ENCODE measurements at regions not wholly inside any gene's neighbourhood (a gene's known extent, or its start where the extent isn't known, plus 50 kb on each side); places are given as distances from the start of the nearest gene placed in this dataset.

DNA sequence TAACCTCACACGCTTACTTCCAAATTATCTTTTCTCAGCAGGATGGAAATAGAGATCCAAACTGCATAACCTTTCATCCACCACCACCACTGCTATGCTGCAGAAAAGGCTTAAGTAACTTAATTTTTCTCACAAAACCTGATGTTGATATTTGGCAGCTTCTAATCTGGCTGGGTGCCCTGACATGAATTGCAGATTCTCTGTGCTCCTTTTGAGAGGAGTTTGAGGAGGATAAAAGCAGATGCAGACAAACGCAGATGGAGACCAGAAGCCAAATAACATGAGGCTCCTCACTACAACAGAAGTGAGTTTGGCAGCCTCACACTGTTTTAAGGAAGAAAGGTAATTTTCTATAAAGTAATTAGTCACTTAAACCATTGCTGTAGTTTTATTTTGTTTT lies 646.2 kb upstream of the ATXN8OS start:
- TF ChIP-seq, protein P1, sequence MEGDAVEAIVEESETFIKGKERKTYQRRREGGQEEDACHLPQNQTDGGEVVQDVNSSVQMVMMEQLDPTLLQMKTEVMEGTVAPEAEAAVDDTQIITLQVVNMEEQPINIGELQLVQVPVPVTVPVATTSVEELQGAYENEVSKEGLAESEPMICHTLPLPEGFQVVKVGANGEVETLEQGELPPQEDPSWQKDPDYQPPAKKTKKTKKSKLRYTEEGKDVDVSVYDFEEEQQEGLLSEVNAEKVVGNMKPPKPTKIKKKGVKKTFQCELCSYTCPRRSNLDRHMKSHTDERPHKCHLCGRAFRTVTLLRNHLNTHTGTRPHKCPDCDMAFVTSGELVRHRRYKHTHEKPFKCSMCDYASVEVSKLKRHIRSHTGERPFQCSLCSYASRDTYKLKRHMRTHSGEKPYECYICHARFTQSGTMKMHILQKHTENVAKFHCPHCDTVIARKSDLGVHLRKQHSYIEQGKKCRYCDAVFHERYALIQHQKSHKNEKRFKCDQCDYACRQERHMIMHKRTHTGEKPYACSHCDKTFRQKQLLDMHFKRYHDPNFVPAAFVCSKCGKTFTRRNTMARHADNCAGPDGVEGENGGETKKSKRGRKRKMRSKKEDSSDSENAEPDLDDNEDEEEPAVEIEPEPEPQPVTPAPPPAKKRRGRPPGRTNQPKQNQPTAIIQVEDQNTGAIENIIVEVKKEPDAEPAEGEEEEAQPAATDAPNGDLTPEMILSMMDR (IDR thresholded peaks at IDR 0.05; ENCODE audit: low read depth, low read length), result no peak
- TF ChIP-seq POLR2A (IDR thresholded peaks at IDR 0.05; ENCODE audit: extremely low read depth, insufficient read length), result no peak
- TF ChIP-seq, protein P2, sequence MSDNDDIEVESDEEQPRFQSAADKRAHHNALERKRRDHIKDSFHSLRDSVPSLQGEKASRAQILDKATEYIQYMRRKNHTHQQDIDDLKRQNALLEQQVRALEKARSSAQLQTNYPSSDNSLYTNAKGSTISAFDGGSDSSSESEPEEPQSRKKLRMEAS (IDR thresholded peaks at IDR 0.05; ENCODE audit: low read depth, low read length), result no peak
- TF ChIP-seq MYC (IDR thresholded peaks at IDR 0.05; ENCODE audit: low read depth, low read length), result no peak
